ENCODE measurements at regions not wholly inside any gene's neighbourhood (a gene's known extent, or its start where the extent isn't known, plus 50 kb on each side); places are given as distances from the start of the nearest gene placed in this dataset.

- TF ChIP-seq POLR2A (IDR thresholded peaks at IDR 0.05), result no peak
- no peak for TF ChIP-seq EP300 (IDR thresholded peaks at IDR 0.05)
- TF ChIP-seq CTCF (IDR thresholded peaks at IDR 0.05), result no peak
Measured at GRCh38 chr12:114847441-114848035, 163.6 kb upstream of the TBX3 start.

Measured in upper lobe of left lung (tissue), 4 donors.